Kidney (tissue), 13 donors: ENCODE measurements at regions not wholly inside any gene's neighbourhood (a gene's known extent, or its start where the extent isn't known, plus 50 kb on each side); places are given as distances from the start of the nearest gene placed in this dataset.

Source experiments
- DNase-seq, 5 donors: peaks; one replicate each; pipeline ENCODE4 v3.0.0-alpha.2; 2013 to 2020
- FAIRE-seq: peaks from 2 replicates; lab custom pipeline; 2012; peaks lifted over from hg19 to GRCh38; lab: Jason Lieb, UNC
- H3K27ac ChIP-seq, 2 donors: one replicate each; pipeline ENCODE4 v1.7.0; 2013; ENCODE audit warnings: low read depth in 2 of 2, low read length in 2 of 2, inconsistent platforms in 1 of 2
- H3K27me3 ChIP-seq: one replicate; pipeline ENCODE4 v1.7.1; 2013; ENCODE audit warnings: low read length, inconsistent platforms; ENCODE audit not compliant: control insufficient read depth, insufficient read depth
- H3K36me3 ChIP-seq, 3 donors: one replicate each; pipeline versions ENCODE4 v1.7.0 to v1.7.1; 2013; ENCODE audit warnings: low read length in 3 of 3, control low read depth in 1 of 3, inconsistent platforms in 1 of 3; ENCODE audit not compliant: insufficient read depth in 3 of 3, control insufficient read depth in 2 of 3
- H3K4me1 ChIP-seq, 3 donors: one replicate each; pipeline versions ENCODE4 v1.7.0 to v1.7.1; 2013; ENCODE audit warnings: low read length in 3 of 3, inconsistent platforms in 1 of 3, low read depth in 1 of 3; ENCODE audit not compliant: control insufficient read depth in 2 of 3, insufficient read depth in 2 of 3
- H3K4me3 ChIP-seq, 3 donors: one replicate each; pipeline versions ENCODE4 v1.7.0 to v1.8.1; 2013; ENCODE audit warnings: low read length in 3 of 3, control low read depth in 1 of 3, inconsistent platforms in 1 of 3
- H3K9ac ChIP-seq, 3 donors: one replicate each; pipeline versions ENCODE4 v1.7.0 to v1.7.1; 2013; ENCODE audit warnings: low read length in 3 of 3, control low read depth in 1 of 3, inconsistent platforms in 1 of 3
- H3K9me3 ChIP-seq, 3 donors: one replicate each; pipeline versions ENCODE4 v1.7.0 to v1.7.1; 2013; ENCODE audit warnings: low read length in 3 of 3, control low read depth in 1 of 3, inconsistent platforms in 1 of 3; ENCODE audit not compliant: control insufficient read depth in 2 of 3, insufficient read depth in 1 of 3
- intact Hi-C: fragments of 100-400 bp; cut with DNase I; formaldehyde crosslinking; loops from one replicate; pipeline ENCODE4 v1.11.1; 2022
- TF ChIP-seq, protein P1 (sequence below): IDR thresholded peaks from 3 replicates; pipeline ENCODE4 v1.5.1; 2012; ENCODE audit warnings: mild to moderate bottlenecking, moderate library complexity, borderline replicate concordance; ENCODE audit not compliant: insufficient read depth; ENCODE audit errors: extremely low read depth
- donor health status: control.
- donor health status: control.
- donor health status: control.
- donor health status: control.
- donor health status: control.
- donor health status: DM: yes; HTN: yes; CAD: no.
- donor health status: Normal renal cell carcinoma (clear cell type).

DNA sequence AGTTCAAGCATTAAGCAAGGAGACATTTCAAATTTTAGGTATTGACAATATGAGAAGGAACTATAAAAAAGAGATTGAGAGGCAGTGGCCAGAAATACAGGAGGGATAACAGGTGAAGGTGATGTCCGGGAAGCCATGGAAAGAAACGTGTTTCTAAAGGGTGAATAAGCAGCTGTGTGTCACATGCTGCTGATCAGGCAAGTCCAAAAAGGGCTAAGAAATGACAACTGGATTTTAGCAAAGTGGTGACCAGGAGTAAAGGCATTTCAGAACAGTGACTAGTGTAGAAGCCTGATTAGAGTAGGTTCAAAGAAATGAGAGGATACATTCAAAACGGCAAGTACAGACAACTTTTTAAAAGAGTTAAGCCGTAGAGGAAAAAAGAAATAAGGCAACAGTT lies 204.3 kb upstream of the DIO2 start:
- intact Hi-C loops: no loop called here
- no peak for FAIRE-seq
- Histone ChIP-seq H3K9me3 (no peaks in the 10 kb centered on the region), H3K4me3 (no peak overlapping the region), H3K4me1 (no peaks in the 10 kb centered on the region), H3K36me3 (no peaks in the 10 kb centered on the region), H3K27ac (no peak overlapping the region), H3K9ac (no peak overlapping the region), H3K27me3 (no peaks in the 10 kb centered on the region)
- DNase-seq: no peak
- TF ChIP-seq, protein P1, sequence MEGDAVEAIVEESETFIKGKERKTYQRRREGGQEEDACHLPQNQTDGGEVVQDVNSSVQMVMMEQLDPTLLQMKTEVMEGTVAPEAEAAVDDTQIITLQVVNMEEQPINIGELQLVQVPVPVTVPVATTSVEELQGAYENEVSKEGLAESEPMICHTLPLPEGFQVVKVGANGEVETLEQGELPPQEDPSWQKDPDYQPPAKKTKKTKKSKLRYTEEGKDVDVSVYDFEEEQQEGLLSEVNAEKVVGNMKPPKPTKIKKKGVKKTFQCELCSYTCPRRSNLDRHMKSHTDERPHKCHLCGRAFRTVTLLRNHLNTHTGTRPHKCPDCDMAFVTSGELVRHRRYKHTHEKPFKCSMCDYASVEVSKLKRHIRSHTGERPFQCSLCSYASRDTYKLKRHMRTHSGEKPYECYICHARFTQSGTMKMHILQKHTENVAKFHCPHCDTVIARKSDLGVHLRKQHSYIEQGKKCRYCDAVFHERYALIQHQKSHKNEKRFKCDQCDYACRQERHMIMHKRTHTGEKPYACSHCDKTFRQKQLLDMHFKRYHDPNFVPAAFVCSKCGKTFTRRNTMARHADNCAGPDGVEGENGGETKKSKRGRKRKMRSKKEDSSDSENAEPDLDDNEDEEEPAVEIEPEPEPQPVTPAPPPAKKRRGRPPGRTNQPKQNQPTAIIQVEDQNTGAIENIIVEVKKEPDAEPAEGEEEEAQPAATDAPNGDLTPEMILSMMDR: no peak

DNA sequence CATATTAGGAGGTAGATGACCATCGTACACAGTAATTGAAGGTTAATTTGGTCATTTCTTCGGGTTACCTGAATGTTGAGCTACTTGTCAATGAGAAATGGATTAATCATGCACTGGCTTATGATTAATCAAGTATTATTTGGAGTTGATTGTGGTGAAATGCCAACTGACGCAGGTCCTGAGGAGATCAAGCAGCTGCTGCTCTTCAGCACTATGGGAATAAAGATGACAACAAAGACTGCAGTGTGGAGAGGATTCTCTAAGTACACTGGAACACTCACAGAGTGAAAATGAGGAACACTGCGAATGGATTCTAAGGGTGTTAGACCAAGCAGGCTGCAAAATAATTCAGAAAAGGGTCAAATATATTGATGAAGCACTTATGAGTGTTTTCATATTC lies 202.8 kb upstream of the DIO2 start:
- DNase-seq (no peak), FAIRE-seq (no peak)
- no peak overlapping the region for H3K4me3 ChIP-seq
- H3K36me3 ChIP-seq: no peaks in the 10 kb centered on the region
- no peaks in the 10 kb centered on the region for H3K9me3 ChIP-seq
- H3K27me3 ChIP-seq: no peaks in the 10 kb centered on the region
- no peaks in the 10 kb centered on the region for H3K4me1 ChIP-seq
- intact Hi-C loops: no loop called here
- H3K27ac ChIP-seq: no peak overlapping the region
- H3K9ac ChIP-seq: no peak overlapping the region
- TF ChIP-seq, protein P1: no peak

DNA sequence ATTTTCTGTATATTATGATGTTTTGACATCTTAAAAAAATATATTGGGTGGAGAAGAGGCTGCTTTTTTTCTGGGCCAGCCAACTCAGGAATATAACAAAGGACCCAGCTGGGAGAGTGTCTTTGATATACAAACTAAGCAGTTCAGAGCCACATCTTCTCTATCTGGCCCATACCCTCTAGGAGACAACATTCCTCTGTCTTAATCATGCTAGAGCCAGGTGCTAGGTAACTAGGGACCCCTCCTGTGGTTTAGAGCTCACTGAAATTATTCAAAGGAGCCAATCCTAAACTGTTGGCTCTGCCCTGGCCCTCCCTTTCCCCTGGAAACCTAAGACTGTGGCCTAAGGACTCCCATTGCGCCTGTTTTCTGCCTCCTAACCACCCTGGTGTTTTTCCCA lies 193.1 kb upstream of the DIO2 start:
- no peak for FAIRE-seq
- Histone ChIP-seq H3K4me3 (no peak overlapping the region), H3K27ac (no peak overlapping the region), H3K9ac (no peak overlapping the region), H3K36me3 (no peaks in the 10 kb centered on the region), H3K27me3 (no peaks in the 10 kb centered on the region), H3K4me1 (no peaks in the 10 kb centered on the region), H3K9me3 (no peaks in the 10 kb centered on the region)
- no peak for DNase-seq
- intact Hi-C loops: no loop called here
- TF ChIP-seq, protein P1: no peak

DNA sequence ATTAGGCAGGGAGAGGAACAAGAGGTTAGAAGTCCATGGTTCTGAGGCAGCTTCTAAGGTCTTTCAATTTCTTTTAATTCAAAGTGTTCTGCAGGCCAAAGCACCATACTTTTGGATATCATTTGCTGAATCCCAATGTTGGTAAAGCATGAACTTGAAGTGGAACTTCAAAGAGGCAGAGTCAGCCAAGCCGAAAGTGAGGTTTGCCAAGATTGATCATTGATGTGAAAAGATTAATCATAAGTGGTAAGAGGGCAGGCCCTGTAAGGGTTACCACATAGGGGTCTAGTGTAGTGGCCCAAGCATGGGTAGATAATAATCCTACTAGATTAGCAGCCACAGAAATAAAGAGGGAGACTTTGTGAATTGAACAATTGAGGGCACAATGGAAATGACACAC lies 191.7 kb upstream of the DIO2 start:
- H3K4me3 ChIP-seq: no peak overlapping the region

More for the DNA sequence above, 191.7 kb upstream of the DIO2 start:
- H3K9me3 ChIP-seq: peaks cover 0 to 2% (median 0%) of the 10 kb centered on the region in 3 donors
- FAIRE-seq: no peak
- no peak for DNase-seq
- TF ChIP-seq, protein P1: no peak
- intact Hi-C loops: no loop called here
- H3K9ac ChIP-seq: no peak overlapping the region
- no peaks in the 10 kb centered on the region for H3K27me3 ChIP-seq
- H3K36me3 ChIP-seq: no peaks in the 10 kb centered on the region
- no peaks in the 10 kb centered on the region for H3K4me1 ChIP-seq
- H3K27ac ChIP-seq: no peak overlapping the region
